Neuronal stem cell (in vitro differentiated cells): ENCODE measurements at regions not wholly inside any gene's neighbourhood (a gene's known extent, or its start where the extent isn't known, plus 50 kb on each side); places are given as distances from the start of the nearest gene placed in this dataset.

Source experiments
- DNase-seq: peaks from one replicate; pipeline ENCODE4 v3.0.0-alpha.2; 2013; ENCODE audit warnings: low spot score
- H2AFZ ChIP-seq: one replicate; pipeline ENCODE4 v1.6.1; 2013; ENCODE audit warnings: mild to moderate bottlenecking, low read length, inconsistent platforms
- H2AK5ac ChIP-seq: 2 replicates; pipeline ENCODE4 v1.6.1; 2013; ENCODE audit warnings: low read depth, mild to moderate bottlenecking, inconsistent platforms, low read length, moderate library complexity, mixed read lengths
- H2BK120ac ChIP-seq: 2 replicates; pipeline ENCODE4 v1.6.1; 2013; ENCODE audit warnings: low read depth, mild to moderate bottlenecking, inconsistent platforms, low read length, moderate library complexity, mixed read lengths
- H2BK12ac ChIP-seq: one replicate; pipeline ENCODE4 v1.6.1; 2013; ENCODE audit warnings: low read length, inconsistent platforms
- H2BK15ac ChIP-seq: 2 replicates; pipeline ENCODE4 v1.6.1; 2013; ENCODE audit warnings: mild to moderate bottlenecking, low read length, inconsistent platforms, mixed read lengths
- H2BK5ac ChIP-seq: one replicate; pipeline ENCODE4 v1.6.1; 2013; ENCODE audit warnings: inconsistent platforms, mild to moderate bottlenecking, low read length, moderate library complexity
- H3K14ac ChIP-seq: one replicate; pipeline ENCODE4 v1.6.1; 2013; ENCODE audit warnings: low read length, inconsistent platforms
- H3K18ac ChIP-seq: 2 replicates; pipeline ENCODE4 v1.6.1; 2013; ENCODE audit warnings: low read length, inconsistent platforms
- H3K23ac ChIP-seq: 2 replicates; pipeline ENCODE4 v1.6.1; 2013; ENCODE audit warnings: low read depth, mild to moderate bottlenecking, mixed read lengths, low read length, inconsistent platforms; ENCODE audit not compliant: poor library complexity
- H3K27ac ChIP-seq: replicated peaks from 3 replicates; pipeline ENCODE4 v1.5.1; 2013; ENCODE audit warnings: low read length, inconsistent platforms
- H3K27me3 ChIP-seq, 3 experiments: 2 replicates each; pipeline ENCODE4 v1.6.1; 2013; ENCODE audit warnings: low read length in 3 of 3, mild to moderate bottlenecking in 2 of 3, inconsistent platforms in 1 of 3, low read depth in 1 of 3, mixed read lengths in 1 of 3, moderate library complexity in 1 of 3; ENCODE audit not compliant: control insufficient read depth in 3 of 3, insufficient read depth in 3 of 3
- H3K36me3 ChIP-seq, 2 donors: replicated peaks in 1 of 2; 2 replicates each; pipeline ENCODE4 v1.6.1; 2013; ENCODE audit warnings: low read length in 2 of 2; ENCODE audit not compliant: control insufficient read depth in 2 of 2, insufficient read depth in 2 of 2
- H3K4ac ChIP-seq: 2 replicates; pipeline ENCODE4 v1.6.1; 2013; ENCODE audit warnings: inconsistent platforms, mild to moderate bottlenecking, low read length, moderate library complexity
- H3K4me1 ChIP-seq, 2 donors: 1 replicate in 1 of 2; 2 replicates in 1 of 2; pipeline ENCODE4 v1.6.1; 2013; ENCODE audit warnings: low read length in 2 of 2, low read depth in 1 of 2; ENCODE audit not compliant: control insufficient read depth in 2 of 2, insufficient read depth in 1 of 2
- H3K4me2 ChIP-seq: one replicate; pipeline ENCODE4 v1.6.1; 2013; ENCODE audit warnings: mild to moderate bottlenecking, low read length, inconsistent platforms; ENCODE audit not compliant: insufficient read depth, poor library complexity, severe bottlenecking
- H3K4me3 ChIP-seq, 2 donors: 2 replicates each; pipeline ENCODE4 v1.5.1; 2013; ENCODE audit warnings: low read length in 2 of 2, mild to moderate bottlenecking in 2 of 2, inconsistent platforms in 1 of 2, moderate library complexity in 1 of 2
- H3K79me1 ChIP-seq: one replicate; pipeline ENCODE4 v1.6.1; 2013; ENCODE audit warnings: low read depth, mild to moderate bottlenecking, inconsistent platforms, low read length, moderate library complexity
- H3K9ac ChIP-seq: one replicate; pipeline ENCODE4 v1.6.1; 2013; ENCODE audit warnings: mild to moderate bottlenecking, low read depth, low read length, inconsistent platforms; ENCODE audit not compliant: poor library complexity
- H3K9me3 ChIP-seq, 2 donors: replicated peaks in 1 of 2; 2 replicates each; pipeline versions ENCODE3 to v1.6.1; 2013; ENCODE audit warnings: low read length in 2 of 2, mild to moderate bottlenecking in 2 of 2, inconsistent platforms in 1 of 2, low read depth in 1 of 2, mixed read lengths in 1 of 2, moderate library complexity in 1 of 2; ENCODE audit not compliant: control insufficient read depth in 2 of 2, insufficient read depth in 1 of 2
- H4K8ac ChIP-seq: one replicate; pipeline ENCODE4 v1.6.1; 2013; ENCODE audit warnings: low read depth, mild to moderate bottlenecking, inconsistent platforms, low read length, moderate library complexity
- H4K91ac ChIP-seq: one replicate; pipeline ENCODE4 v1.6.1; 2013; ENCODE audit warnings: low read length, low read depth, mild to moderate bottlenecking, inconsistent platforms; ENCODE audit not compliant: poor library complexity
- WGBS, 2 donors: extraction: QIAGEN DNeasy Blood & Tissue Kit; methylation state at CpG; one replicate each; pipeline ENCODE4 v1.1.7; 2013; ENCODE audit warnings: missing lambda C conversion rate in 2 of 2, mixed read lengths in 1 of 2; ENCODE audit not compliant: insufficient read length in 2 of 2, insufficient replicate concordance in 1 of 2; ENCODE audit errors: extremely low coverage in 2 of 2; 5-methylcytosine and 5-hydroxymethylcytosine counted together

DNA sequence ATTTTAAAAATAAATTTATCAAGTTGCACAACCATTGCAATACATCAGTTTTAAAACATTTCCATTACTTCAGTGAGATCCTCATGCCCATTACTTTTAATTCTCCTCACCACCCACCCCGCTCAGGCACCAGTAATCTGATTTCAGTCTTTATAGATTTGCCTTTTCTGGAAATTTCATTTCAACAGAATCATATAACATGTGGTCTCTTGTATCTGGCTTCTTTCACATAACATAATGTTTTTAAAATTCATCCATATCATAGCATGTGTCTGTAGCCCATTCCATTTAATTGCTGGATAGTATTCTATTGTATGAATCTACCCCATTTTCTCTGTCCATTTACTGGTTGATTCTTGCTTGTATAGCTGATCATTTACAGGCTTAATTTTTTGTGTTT is 110.3 kb upstream of the TMEM108 start:
- no peak overlapping the region for H2BK5ac ChIP-seq
- H3K18ac ChIP-seq: no peak overlapping the region
- H3K4ac ChIP-seq: no peak overlapping the region
- no peak overlapping the region for H3K27ac ChIP-seq
- H2BK120ac ChIP-seq: no peak overlapping the region
- H3K79me1 ChIP-seq: no peaks in the 10 kb centered on the region
- H2AFZ ChIP-seq: no peak overlapping the region
- no peak overlapping the region for H3K4me3 ChIP-seq
- no peaks in the 10 kb centered on the region for H3K27me3 ChIP-seq
- no peak overlapping the region for H2AK5ac ChIP-seq
- no peak overlapping the region for H3K14ac ChIP-seq
- H3K23ac ChIP-seq: no peak overlapping the region
- no peak overlapping the region for H4K91ac ChIP-seq
- no peak overlapping the region for H3K9ac ChIP-seq
- H4K8ac ChIP-seq: no peak overlapping the region
- H3K4me2 ChIP-seq: no peak overlapping the region
- WGBS, 2 donors: no CpG with 5 or more reads among the region's 1 CpG
- H2BK15ac ChIP-seq: no peak overlapping the region
- no peaks in the 10 kb centered on the region for H3K9me3 ChIP-seq
- no peaks in the 10 kb centered on the region for H3K36me3 ChIP-seq
- no peaks in the 10 kb centered on the region for H3K4me1 ChIP-seq
- H2BK12ac ChIP-seq: no peak overlapping the region
- DNase-seq: no peak

- no peak overlapping the region for H2BK12ac ChIP-seq
- H2BK5ac ChIP-seq: no peak overlapping the region
- no peak overlapping the region for H3K23ac ChIP-seq
- no peak overlapping the region for H2AK5ac ChIP-seq
- H2BK15ac ChIP-seq: no peak overlapping the region
- H4K8ac ChIP-seq: no peak overlapping the region
- no peaks in the 10 kb centered on the region for H3K4me1 ChIP-seq
- no peak overlapping the region for H3K18ac ChIP-seq
- H2BK120ac ChIP-seq: no peak overlapping the region
- H3K9me3 ChIP-seq: no peaks in the 10 kb centered on the region
- no peak overlapping the region for H3K9ac ChIP-seq
- H3K27me3 ChIP-seq: no peaks in the 10 kb centered on the region
- no peak for DNase-seq
- no peaks in the 10 kb centered on the region for H3K79me1 ChIP-seq
- no peak overlapping the region for H3K4me3 ChIP-seq
- no peak overlapping the region for H3K4me2 ChIP-seq
- H3K4ac ChIP-seq: no peak overlapping the region
- H2AFZ ChIP-seq: no peak overlapping the region
- H3K36me3 ChIP-seq: no peaks in the 10 kb centered on the region
- no peak overlapping the region for H3K27ac ChIP-seq
- no peak overlapping the region for H3K14ac ChIP-seq
- H4K91ac ChIP-seq: no peak overlapping the region
- no CpG with 5 or more reads among the region's 2 CpGs for WGBS, 2 donors
Measured at GRCh38 chr3:132926098-132926497, 112.1 kb upstream of the TMEM108 start.

DNA sequence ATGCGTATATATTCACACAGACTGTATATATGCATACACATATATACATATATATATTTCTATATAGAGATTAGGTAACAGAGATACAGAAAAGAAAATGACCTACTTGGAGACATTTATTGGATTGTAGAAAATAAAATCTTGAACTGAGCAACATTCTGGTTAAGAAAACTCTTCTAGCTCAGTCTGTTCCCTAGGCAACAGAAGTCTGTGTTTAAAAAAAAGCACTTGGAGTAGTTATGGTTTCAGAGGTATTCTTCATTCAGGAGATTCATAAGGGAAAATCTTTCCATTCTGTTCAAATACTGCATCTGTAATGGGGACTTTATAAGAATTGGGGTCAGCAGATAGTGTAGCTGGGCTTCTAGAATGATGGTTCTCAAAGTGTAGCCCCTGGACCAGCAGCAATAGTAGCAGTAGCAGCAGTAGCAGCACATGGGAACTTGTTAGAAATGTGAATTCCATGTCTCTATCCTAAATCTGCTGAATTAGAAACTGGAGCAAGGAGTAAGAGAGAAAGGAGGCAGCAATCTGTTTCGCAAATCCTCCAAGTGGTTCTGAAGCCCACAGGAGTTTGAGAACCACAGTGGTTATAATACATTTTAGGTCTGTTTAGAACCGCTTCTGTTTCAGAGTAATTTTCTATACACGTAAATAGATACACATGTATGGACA is 112.8 kb upstream of the TMEM108 start:
- H3K18ac ChIP-seq: no peak overlapping the region
- H3K79me1 ChIP-seq: no peaks in the 10 kb centered on the region
- no peaks in the 10 kb centered on the region for H3K27me3 ChIP-seq
- H3K4me3 ChIP-seq: no peak overlapping the region
- DNase-seq: no peak
- H3K4me2 ChIP-seq: no peak overlapping the region
- no peak overlapping the region for H4K8ac ChIP-seq
- no peaks in the 10 kb centered on the region for H3K9me3 ChIP-seq
- H2BK5ac ChIP-seq: no peak overlapping the region
- H3K23ac ChIP-seq: no peak overlapping the region
- H2AK5ac ChIP-seq: no peak overlapping the region
- no peak overlapping the region for H2BK15ac ChIP-seq
- H3K4ac ChIP-seq: no peak overlapping the region
- H2AFZ ChIP-seq: no peak overlapping the region
- H3K4me1 ChIP-seq: no peaks in the 10 kb centered on the region
- H3K36me3 ChIP-seq: no peaks in the 10 kb centered on the region
- no peak overlapping the region for H3K9ac ChIP-seq
- H3K27ac ChIP-seq: no peak overlapping the region
- H2BK12ac ChIP-seq: no peak overlapping the region
- no CpG with 5 or more reads among the region's 4 CpGs for WGBS, 2 donors
- no peak overlapping the region for H2BK120ac ChIP-seq
- no peak overlapping the region for H3K14ac ChIP-seq
- H4K91ac ChIP-seq: no peak overlapping the region

DNA sequence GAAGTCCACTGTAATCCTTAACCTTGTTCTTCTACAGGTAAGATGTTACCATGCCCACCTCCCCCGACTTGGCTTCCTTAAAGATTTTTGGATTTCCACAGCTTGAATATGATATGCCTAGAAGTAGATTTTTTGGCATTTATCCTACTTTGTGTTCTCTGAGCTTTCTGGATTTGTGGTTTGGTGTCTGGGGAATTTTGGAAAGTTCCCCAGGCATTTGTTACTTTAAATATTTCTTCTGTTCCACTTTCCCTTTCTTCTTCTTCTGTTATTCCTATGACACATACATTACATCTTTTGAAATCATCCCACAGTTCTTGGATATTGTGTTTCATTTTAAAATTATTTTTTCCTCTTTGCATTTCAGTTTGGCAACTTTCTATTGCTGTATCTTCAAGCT is 122.1 kb upstream of the TMEM108 start:
- WGBS, 2 donors: no CpG with 5 or more reads among the region's 1 CpG
- Histone ChIP-seq H3K27me3 (no peaks in the 10 kb centered on the region), H3K4me1 (no peaks in the 10 kb centered on the region), H2AFZ (no peak overlapping the region), H3K79me1 (no peaks in the 10 kb centered on the region), H3K4me3 (no peak overlapping the region), H3K4ac (no peak overlapping the region), H4K8ac (no peak overlapping the region), H3K14ac (no peak overlapping the region), H3K36me3 (no peaks in the 10 kb centered on the region), H3K9ac (no peak overlapping the region), H3K18ac (no peak overlapping the region), H2BK15ac (no peak overlapping the region), H3K23ac (no peak overlapping the region), H3K9me3 (no peaks in the 10 kb centered on the region), H4K91ac (no peak overlapping the region), H3K27ac (no peak overlapping the region), H3K4me2 (no peak overlapping the region), H2BK120ac (no peak overlapping the region), H2BK5ac (no peak overlapping the region), H2BK12ac (no peak overlapping the region), H2AK5ac (no peak overlapping the region)
- no peak for DNase-seq
